OCI-M1 (cell line): ENCODE measurements at regions not wholly inside any gene's neighbourhood (a gene's known extent, or its start where the extent isn't known, plus 50 kb on each side); places are given as distances from the start of the nearest gene placed in this dataset.

ENCODE experiments used
- DNase-seq: peaks from one replicate; lab custom pipeline; 2025; lab: John Stamatoyannopoulos, UW

DNA sequence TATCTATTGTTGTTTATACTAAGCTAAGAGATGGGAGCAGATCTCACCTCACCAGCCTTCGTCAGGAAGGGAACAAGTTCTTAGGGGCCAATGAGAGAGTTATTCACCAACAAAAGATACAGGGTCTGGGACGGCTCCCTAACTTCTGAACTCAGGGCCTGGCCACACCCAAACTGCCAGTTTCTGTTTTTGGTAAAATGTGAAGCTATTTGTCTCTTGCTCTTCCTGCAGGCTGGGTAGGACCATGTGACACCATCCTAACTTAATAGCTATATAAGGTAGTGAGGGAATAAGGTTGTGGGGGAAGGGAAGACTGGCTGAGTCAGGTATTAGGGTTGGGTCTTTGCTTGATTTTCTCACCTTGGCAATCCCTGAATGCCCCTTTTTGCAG lies 480.5 kb downstream of the KDM4C start:
- DNase-seq: peak; percentile 83

GRCh38 chr9:7237473-7238246 lies 479.9 kb downstream of the KDM4C start:
- DNase-seq: no peak

DNA sequence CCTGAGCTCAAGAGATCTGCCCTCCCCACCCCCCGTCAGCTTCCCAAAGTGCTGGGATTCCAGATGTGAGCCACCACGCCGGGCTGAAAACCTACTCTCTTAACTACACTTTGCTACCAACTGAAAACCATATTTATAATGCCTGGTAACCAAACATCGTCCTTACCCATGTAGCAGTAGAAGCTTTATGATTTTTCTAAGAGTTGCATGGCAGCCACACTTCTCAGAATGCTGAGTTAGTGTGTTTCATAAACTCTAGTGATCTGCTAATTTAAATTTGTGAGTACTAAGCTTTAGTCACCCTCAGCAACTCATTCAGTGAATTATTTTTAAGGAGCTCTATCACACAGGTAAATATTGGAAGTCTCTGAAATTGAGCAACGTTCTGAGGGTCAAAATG lies 478.4 kb downstream of the KDM4C start:
- no peak for DNase-seq

GRCh38 chr9:7234144-7234543 lies 476.4 kb downstream of the KDM4C start:
- DNase-seq: peak; percentile 100

- DNase-seq: peak; percentile 85
Observed at GRCh38 chr9:7229571-7229970, 471.8 kb downstream of the KDM4C start.

GRCh38 chr9:7228726-7229125 lies 471.0 kb downstream of the KDM4C start:
- no peak for DNase-seq

GRCh38 chr9:7227951-7228350 lies 470.2 kb downstream of the KDM4C start:
- no peak for DNase-seq

GRCh38 chr9:7226007-7226640 lies 468.4 kb downstream of the KDM4C start:
- DNase-seq: no peak
